SK-N-SH (cell line): ENCODE measurements at regions not wholly inside any gene's neighbourhood (a gene's known extent, or its start where the extent isn't known, plus 50 kb on each side); places are given as distances from the start of the nearest gene placed in this dataset.

Source experiments
- EZH2phosphoT487 ChIP-seq: fragments of 200-600 bp; sonication (generic); IDR thresholded peaks from 2 replicates; pipeline ENCODE4 v1.6.1; 2017; ENCODE audit warnings: low read depth, mixed run types, mild to moderate bottlenecking, antibody characterized with exemption, moderate library complexity, borderline replicate concordance
- TF ChIP-seq, protein P1 (sequence below): fragments of 200-600 bp; sonication (generic); IDR thresholded peaks from 2 replicates; pipeline ENCODE4 v1.6.1; 2017; ENCODE audit warnings: antibody characterized with exemption, mild to moderate bottlenecking, moderate library complexity
- TF ChIP-seq, protein P2 (sequence below): IDR thresholded peaks from 2 replicates; pipeline ENCODE4 v1.4.0; 2012; ENCODE audit warnings: low read depth
- TF ChIP-seq, protein P3 (sequence below): IDR thresholded peaks from 2 replicates; pipeline ENCODE4 v1.6.1; 2012; ENCODE audit warnings: mild to moderate bottlenecking, low read depth, low read length, moderate library complexity
- TF ChIP-seq, protein P4 (sequence below): IDR thresholded peaks from 2 replicates; pipeline ENCODE4 v1.4.0; 2012; ENCODE audit warnings: low read depth, borderline replicate concordance

DNA sequence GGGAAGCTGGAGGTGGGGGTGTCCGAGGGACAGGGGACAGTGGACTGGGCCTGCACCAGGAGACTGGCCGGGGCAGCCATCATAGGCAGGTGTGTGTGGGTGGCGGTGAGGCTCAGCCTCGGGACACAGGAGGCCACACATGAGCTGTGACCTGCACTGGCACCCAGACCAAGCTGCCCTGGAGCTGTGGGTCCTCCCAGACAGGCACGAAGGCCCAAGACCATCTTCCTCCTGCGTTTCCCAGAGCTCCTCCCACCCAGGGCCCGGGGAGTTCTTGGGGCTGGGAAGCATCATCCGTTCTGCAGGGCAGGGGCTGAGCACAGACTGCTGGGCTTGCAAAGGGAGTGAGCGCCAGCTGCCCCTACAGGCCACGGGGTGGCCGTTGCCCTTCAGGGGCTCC is 87.4 kb downstream of the PDGFA start:
- TF ChIP-seq, protein P1, sequence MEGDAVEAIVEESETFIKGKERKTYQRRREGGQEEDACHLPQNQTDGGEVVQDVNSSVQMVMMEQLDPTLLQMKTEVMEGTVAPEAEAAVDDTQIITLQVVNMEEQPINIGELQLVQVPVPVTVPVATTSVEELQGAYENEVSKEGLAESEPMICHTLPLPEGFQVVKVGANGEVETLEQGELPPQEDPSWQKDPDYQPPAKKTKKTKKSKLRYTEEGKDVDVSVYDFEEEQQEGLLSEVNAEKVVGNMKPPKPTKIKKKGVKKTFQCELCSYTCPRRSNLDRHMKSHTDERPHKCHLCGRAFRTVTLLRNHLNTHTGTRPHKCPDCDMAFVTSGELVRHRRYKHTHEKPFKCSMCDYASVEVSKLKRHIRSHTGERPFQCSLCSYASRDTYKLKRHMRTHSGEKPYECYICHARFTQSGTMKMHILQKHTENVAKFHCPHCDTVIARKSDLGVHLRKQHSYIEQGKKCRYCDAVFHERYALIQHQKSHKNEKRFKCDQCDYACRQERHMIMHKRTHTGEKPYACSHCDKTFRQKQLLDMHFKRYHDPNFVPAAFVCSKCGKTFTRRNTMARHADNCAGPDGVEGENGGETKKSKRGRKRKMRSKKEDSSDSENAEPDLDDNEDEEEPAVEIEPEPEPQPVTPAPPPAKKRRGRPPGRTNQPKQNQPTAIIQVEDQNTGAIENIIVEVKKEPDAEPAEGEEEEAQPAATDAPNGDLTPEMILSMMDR, result no peak
- TF ChIP-seq, protein P2, sequence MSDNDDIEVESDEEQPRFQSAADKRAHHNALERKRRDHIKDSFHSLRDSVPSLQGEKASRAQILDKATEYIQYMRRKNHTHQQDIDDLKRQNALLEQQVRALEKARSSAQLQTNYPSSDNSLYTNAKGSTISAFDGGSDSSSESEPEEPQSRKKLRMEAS, result no peak
- TF ChIP-seq, protein P3, sequence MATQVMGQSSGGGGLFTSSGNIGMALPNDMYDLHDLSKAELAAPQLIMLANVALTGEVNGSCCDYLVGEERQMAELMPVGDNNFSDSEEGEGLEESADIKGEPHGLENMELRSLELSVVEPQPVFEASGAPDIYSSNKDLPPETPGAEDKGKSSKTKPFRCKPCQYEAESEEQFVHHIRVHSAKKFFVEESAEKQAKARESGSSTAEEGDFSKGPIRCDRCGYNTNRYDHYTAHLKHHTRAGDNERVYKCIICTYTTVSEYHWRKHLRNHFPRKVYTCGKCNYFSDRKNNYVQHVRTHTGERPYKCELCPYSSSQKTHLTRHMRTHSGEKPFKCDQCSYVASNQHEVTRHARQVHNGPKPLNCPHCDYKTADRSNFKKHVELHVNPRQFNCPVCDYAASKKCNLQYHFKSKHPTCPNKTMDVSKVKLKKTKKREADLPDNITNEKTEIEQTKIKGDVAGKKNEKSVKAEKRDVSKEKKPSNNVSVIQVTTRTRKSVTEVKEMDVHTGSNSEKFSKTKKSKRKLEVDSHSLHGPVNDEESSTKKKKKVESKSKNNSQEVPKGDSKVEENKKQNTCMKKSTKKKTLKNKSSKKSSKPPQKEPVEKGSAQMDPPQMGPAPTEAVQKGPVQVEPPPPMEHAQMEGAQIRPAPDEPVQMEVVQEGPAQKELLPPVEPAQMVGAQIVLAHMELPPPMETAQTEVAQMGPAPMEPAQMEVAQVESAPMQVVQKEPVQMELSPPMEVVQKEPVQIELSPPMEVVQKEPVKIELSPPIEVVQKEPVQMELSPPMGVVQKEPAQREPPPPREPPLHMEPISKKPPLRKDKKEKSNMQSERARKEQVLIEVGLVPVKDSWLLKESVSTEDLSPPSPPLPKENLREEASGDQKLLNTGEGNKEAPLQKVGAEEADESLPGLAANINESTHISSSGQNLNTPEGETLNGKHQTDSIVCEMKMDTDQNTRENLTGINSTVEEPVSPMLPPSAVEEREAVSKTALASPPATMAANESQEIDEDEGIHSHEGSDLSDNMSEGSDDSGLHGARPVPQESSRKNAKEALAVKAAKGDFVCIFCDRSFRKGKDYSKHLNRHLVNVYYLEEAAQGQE, result no peak
- TF ChIP-seq, protein P4, sequence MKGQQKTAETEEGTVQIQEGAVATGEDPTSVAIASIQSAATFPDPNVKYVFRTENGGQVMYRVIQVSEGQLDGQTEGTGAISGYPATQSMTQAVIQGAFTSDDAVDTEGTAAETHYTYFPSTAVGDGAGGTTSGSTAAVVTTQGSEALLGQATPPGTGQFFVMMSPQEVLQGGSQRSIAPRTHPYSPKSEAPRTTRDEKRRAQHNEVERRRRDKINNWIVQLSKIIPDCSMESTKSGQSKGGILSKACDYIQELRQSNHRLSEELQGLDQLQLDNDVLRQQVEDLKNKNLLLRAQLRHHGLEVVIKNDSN, result no peak
- TF ChIP-seq EZH2phosphoT487, result no peak
